ENCODE measurements at regions not wholly inside any gene's neighbourhood (a gene's known extent, or its start where the extent isn't known, plus 50 kb on each side); places are given as distances from the start of the nearest gene placed in this dataset.

DNA sequence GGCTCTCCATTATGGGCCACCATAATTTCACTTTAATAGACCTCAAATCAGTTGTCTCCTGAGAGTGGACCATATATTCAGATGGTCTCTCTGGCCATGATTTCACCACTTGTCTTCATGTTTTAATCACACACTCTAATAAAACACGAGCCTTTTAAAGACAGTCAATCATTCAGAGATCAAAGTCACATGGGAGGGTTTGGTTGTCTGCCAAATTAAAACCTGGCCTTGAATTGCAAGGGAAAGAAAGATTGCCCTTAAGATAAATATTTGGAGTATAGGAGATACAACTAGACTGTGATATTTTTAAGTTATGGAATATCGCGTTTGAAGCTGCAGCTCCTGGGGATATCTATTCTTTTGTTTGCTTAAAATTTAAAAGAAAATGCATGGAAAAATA is 377.8 kb upstream of the DDX18 start:
- no peaks in the 10 kb centered on the region for H3K9me3 ChIP-seq (ENCODE audit: low read depth)
- TF ChIP-seq, protein P1, sequence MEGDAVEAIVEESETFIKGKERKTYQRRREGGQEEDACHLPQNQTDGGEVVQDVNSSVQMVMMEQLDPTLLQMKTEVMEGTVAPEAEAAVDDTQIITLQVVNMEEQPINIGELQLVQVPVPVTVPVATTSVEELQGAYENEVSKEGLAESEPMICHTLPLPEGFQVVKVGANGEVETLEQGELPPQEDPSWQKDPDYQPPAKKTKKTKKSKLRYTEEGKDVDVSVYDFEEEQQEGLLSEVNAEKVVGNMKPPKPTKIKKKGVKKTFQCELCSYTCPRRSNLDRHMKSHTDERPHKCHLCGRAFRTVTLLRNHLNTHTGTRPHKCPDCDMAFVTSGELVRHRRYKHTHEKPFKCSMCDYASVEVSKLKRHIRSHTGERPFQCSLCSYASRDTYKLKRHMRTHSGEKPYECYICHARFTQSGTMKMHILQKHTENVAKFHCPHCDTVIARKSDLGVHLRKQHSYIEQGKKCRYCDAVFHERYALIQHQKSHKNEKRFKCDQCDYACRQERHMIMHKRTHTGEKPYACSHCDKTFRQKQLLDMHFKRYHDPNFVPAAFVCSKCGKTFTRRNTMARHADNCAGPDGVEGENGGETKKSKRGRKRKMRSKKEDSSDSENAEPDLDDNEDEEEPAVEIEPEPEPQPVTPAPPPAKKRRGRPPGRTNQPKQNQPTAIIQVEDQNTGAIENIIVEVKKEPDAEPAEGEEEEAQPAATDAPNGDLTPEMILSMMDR (IDR thresholded peaks at IDR 0.05; ENCODE audit: low read depth, low read length) = no peak
- no peaks in the 10 kb centered on the region for H3K27me3 ChIP-seq
- no peak overlapping the region for H3K4me3 ChIP-seq
- DNase-seq (ENCODE audit: low read depth in 1 of 2, low spot score in 1 of 2) = no peak
- H3K27ac ChIP-seq = no peak overlapping the region
- no peaks in the 10 kb centered on the region for H3K4me1 ChIP-seq (ENCODE audit: low read depth)
- H3K36me3 ChIP-seq = no peaks in the 10 kb centered on the region

DNA sequence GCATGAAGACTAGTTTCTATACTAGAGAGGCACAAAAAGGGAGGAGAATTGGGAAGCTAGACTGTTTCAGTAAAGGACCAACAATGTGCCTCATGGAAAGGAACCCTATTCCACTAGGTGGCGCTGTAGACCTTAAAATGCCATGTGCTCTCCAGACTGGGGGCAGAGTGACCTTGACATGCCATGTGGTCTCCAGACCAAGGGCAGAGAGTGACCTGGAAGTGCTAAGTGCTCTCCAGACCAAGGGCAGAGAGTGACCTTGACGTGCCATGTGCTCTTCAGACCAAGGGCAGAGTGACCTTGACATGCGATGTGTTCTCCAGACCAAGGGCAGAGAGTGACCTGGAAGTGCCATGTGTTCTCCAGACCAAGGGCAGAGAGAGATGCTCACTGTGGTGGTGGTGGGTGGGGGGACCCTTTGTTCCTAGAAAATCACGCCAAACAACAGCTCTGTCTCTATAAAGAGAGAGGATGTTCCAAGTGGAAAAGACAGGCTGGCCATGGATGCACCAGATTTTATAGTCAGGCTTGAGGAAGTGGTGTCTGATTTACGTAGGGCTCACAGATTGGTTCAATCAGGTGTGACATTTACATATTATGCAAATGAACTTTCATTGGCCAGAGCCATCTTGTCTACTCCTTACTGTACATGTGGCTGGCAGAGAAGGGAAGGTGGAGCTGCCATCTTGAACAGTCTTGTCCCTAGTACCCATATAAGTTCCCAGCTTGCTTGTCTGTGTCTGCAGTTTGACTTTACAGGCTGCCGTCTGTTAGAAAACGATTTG is 344.0 kb upstream of the DDX18 start:
- Histone ChIP-seq H3K27me3 (no peaks in the 10 kb centered on the region), H3K4me3 (no peak overlapping the region), H3K9me3 (ENCODE audit: low read depth) (no peaks in the 10 kb centered on the region), H3K27ac (no peak overlapping the region), H3K4me1 (ENCODE audit: low read depth) (no peaks in the 10 kb centered on the region), H3K36me3 (no peaks in the 10 kb centered on the region)
- TF ChIP-seq, protein P1 (IDR thresholded peaks at IDR 0.05; ENCODE audit: low read depth, low read length) = no peak
- DNase-seq (ENCODE audit: low read depth in 1 of 2, low spot score in 1 of 2) = peak in 1 of 2 donors; percentile 68

DNA sequence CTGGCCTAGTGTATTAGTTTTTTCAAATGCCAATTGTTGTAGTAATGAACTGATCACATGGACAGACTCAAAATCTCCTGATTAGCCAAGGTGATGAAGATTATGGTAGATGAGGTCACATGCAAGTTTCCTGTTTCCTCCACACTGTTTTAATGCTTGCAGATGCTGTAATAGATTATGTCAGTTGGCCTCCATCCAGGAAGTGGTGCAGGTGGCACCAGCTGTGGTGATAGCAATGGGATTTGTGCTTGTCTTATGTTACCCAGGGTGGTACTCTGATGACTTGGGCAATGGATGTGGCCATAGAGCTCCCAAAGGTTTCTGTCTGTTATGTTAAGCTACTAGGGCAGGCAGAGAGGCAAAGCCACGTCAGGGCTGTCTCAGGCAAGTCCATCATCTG is 332.9 kb upstream of the DDX18 start:
- no peak for DNase-seq (ENCODE audit: low read depth in 1 of 2, low spot score in 1 of 2)
- Histone ChIP-seq H3K27me3 (no peaks in the 10 kb centered on the region), H3K27ac (no peak overlapping the region), H3K4me3 (no peak overlapping the region), H3K4me1 (ENCODE audit: low read depth) (no peaks in the 10 kb centered on the region), H3K36me3 (no peaks in the 10 kb centered on the region), H3K9me3 (ENCODE audit: low read depth) (no peaks in the 10 kb centered on the region)
- TF ChIP-seq, protein P1 (IDR thresholded peaks at IDR 0.05; ENCODE audit: low read depth, low read length) = no peak

DNA sequence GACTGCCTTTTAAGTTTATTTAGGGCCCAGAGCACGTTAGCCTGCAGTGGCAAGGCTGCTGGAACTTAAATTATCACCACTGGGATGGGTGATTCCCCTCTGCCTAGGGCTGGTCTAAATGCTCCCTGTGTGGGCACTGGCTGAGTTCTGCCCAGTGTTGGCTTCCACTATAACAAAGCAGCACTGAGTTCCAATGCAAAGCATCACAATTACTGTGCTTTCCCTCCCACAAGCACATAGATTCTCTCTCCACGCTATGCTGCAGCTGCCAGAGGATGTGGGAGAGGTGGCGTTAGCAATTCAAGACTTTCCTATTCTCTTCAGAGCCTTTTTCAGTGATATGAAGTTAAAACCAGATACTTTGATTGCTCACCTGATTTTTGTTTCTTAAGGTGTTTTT is 328.9 kb upstream of the DDX18 start:
- H3K4me1 ChIP-seq (ENCODE audit: low read depth) = no peaks in the 10 kb centered on the region
- DNase-seq (ENCODE audit: low read depth in 1 of 2, low spot score in 1 of 2) = no peak
- no peaks in the 10 kb centered on the region for H3K36me3 ChIP-seq
- no peak overlapping the region for H3K27ac ChIP-seq
- no peaks in the 10 kb centered on the region for H3K27me3 ChIP-seq
- no peaks in the 10 kb centered on the region for H3K9me3 ChIP-seq (ENCODE audit: low read depth)
- TF ChIP-seq, protein P1 (IDR thresholded peaks at IDR 0.05; ENCODE audit: low read depth, low read length) = no peak
- no peak overlapping the region for H3K4me3 ChIP-seq

DNA sequence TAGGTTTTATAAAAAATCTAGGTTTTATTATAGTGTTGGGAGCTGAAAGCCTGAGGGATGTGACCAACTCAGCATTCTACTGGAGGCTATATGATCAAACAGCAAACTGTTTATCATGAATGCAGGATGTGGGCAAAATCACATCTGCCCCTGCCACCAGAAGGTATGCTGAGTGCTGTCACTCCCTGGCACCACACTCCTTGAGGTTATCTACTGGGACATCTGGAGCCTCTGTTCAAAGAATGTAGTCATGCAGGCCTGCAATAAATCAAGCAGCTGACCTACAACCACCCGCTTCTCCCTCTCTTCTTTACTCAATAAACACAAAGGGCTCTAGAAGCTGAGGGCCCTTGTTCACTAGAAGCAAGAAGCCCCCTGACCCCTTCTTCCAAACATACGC is 328.4 kb upstream of the DDX18 start:
- Histone ChIP-seq H3K9me3 (ENCODE audit: low read depth) (no peaks in the 10 kb centered on the region), H3K4me1 (ENCODE audit: low read depth) (no peaks in the 10 kb centered on the region), H3K27me3 (no peaks in the 10 kb centered on the region), H3K4me3 (no peak overlapping the region), H3K36me3 (no peaks in the 10 kb centered on the region), H3K27ac (no peak overlapping the region)
- TF ChIP-seq, protein P1 (IDR thresholded peaks at IDR 0.05; ENCODE audit: low read depth, low read length) = no peak
- no peak for DNase-seq (ENCODE audit: low read depth in 1 of 2, low spot score in 1 of 2)

All from cardiac muscle cell (in vitro differentiated cells and primary cell).